ENCODE measurements at regions not wholly inside any gene's neighbourhood (a gene's known extent, or its start where the extent isn't known, plus 50 kb on each side); places are given as distances from the start of the nearest gene placed in this dataset.

DNA sequence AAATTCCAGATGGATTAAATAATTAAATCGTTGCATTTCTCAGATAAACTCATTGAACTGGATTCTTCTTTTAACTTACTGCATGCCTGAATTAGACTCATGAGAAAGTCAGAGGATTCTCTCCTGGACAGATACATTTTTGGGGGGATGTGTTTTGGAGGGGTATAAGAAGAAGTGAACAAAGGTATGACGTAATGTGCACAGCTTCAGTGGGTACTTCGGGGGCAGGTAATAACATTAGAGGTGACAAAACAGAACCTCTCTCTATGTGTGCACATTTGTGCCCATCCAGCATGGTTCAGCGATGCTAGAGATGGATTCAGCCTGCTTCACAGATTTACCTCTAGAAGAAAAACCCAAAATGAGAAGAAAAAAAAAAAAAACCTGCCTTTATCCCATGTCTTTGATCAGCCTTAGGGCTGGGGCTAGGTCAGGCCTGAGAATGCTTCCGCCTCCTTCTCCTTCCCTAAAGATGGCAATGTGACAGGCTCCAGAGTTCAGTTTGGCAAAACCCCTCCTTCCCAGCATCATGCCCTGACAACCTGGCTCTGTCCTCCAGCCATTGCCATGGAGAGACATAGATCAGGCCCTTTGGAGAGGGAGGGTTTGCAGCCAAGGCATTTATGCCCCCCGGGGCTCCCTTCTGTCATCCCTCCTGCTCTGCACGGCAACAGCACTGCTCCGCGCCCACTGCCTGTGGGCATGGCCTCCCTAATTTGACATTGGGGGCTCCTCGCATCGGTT, 166.7 kb downstream of the KCNA5 start:
- TF ChIP-seq, protein P1, sequence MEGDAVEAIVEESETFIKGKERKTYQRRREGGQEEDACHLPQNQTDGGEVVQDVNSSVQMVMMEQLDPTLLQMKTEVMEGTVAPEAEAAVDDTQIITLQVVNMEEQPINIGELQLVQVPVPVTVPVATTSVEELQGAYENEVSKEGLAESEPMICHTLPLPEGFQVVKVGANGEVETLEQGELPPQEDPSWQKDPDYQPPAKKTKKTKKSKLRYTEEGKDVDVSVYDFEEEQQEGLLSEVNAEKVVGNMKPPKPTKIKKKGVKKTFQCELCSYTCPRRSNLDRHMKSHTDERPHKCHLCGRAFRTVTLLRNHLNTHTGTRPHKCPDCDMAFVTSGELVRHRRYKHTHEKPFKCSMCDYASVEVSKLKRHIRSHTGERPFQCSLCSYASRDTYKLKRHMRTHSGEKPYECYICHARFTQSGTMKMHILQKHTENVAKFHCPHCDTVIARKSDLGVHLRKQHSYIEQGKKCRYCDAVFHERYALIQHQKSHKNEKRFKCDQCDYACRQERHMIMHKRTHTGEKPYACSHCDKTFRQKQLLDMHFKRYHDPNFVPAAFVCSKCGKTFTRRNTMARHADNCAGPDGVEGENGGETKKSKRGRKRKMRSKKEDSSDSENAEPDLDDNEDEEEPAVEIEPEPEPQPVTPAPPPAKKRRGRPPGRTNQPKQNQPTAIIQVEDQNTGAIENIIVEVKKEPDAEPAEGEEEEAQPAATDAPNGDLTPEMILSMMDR (IDR thresholded peaks at IDR 0.05) = no peak
- no peak for TF ChIP-seq POLR2A (IDR thresholded peaks at IDR 0.05)
